ENCODE measurements at regions not wholly inside any gene's neighbourhood (a gene's known extent, or its start where the extent isn't known, plus 50 kb on each side); places are given as distances from the start of the nearest gene placed in this dataset.

GRCh38 chr13:60312851-60313505 lies 84.0 kb upstream of the TDRD3 start:
- ChIA-PET CTCF (no interaction called here), POLR2A (no interaction called here)
- no peak for DNase-seq (ENCODE audit: low read depth, low spot score)
- TF ChIP-seq CTCF (IDR thresholded peaks at IDR 0.05; ENCODE audit: low read depth, low read length), result no peak
- Histone ChIP-seq H3K27me3 (ENCODE audit: control insufficient read depth, insufficient read depth, low read length) (no peaks in the 10 kb centered on the region), H3K4me3 (ENCODE audit: low read depth, low read length) (no peak overlapping the region), H3K27ac (ENCODE audit: low read depth, low read length) (no peak overlapping the region), H3K9me3 (ENCODE audit: control insufficient read depth, insufficient read depth, low read length) (no peaks in the 10 kb centered on the region)

GRCh38 chr13:60318186-60318585 lies 78.8 kb upstream of the TDRD3 start:
- H3K27me3 ChIP-seq (ENCODE audit: control insufficient read depth, insufficient read depth, low read length), result peaks cover 2% of the 10 kb centered on the region
- no peaks in the 10 kb centered on the region for H3K9me3 ChIP-seq (ENCODE audit: control insufficient read depth, insufficient read depth, low read length)
- no peak for TF ChIP-seq CTCF (IDR thresholded peaks at IDR 0.05; ENCODE audit: low read depth, low read length)
- DNase-seq (ENCODE audit: low read depth, low spot score), result no peak
- POLR2A ChIA-PET, result no interaction called here
- no peak overlapping the region for H3K4me3 ChIP-seq (ENCODE audit: low read depth, low read length)
- CTCF ChIA-PET, result interaction anchor here (1.2 kb wide), 1 partner anchor 11 kb away, joined by 4 read pairs; no protein-coding TSS in a partner anchor
- H3K27ac ChIP-seq (ENCODE audit: low read depth, low read length), result no peak overlapping the region

- TF ChIP-seq CTCF (IDR thresholded peaks at IDR 0.05; ENCODE audit: low read depth, low read length), result no peak
- no peaks in the 10 kb centered on the region; the same call in 1 of the 2 replicates for H3K9me3 ChIP-seq (ENCODE audit: control insufficient read depth, insufficient read depth, low read length)
- no peak overlapping the region for H3K27ac ChIP-seq (ENCODE audit: low read depth, low read length)
- no peak overlapping the region for H3K4me3 ChIP-seq (ENCODE audit: low read depth, low read length)
- POLR2A ChIA-PET, result no interaction called here
- CTCF ChIA-PET, result interaction anchor here (3.9 kb wide), 1 partner anchor 12 kb away, joined by 26 read pairs; no protein-coding TSS in a partner anchor
- H3K27me3 ChIP-seq (ENCODE audit: control insufficient read depth, insufficient read depth, low read length), result peaks cover 2% of the 10 kb centered on the region
- no peak for DNase-seq (ENCODE audit: low read depth, low spot score)
Measured at GRCh38 chr13:60324131-60324530, 72.9 kb upstream of the TDRD3 start.

GRCh38 chr13:60326273-60326672 lies 70.7 kb upstream of the TDRD3 start:
- no peaks in the 10 kb centered on the region; the same call in 1 of the 2 replicates for H3K9me3 ChIP-seq (ENCODE audit: control insufficient read depth, insufficient read depth, low read length)
- no peak overlapping the region for H3K27ac ChIP-seq (ENCODE audit: low read depth, low read length)
- no peaks in the 10 kb centered on the region for H3K27me3 ChIP-seq (ENCODE audit: control insufficient read depth, insufficient read depth, low read length)
- no peak for DNase-seq (ENCODE audit: low read depth, low spot score)
- ChIA-PET POLR2A (interaction anchor here (1.1 kb wide), 1 partner anchor 71 kb away, joined by 3 read pairs; the partner anchor contains the start of gene TDRD3), CTCF (interaction anchor here (1.0 to 3.9 kb wide), 2 partner anchors 10 to 644 kb away, joined by 3 to 26 read pairs; no protein-coding TSS in a partner anchor)
- H3K4me3 ChIP-seq (ENCODE audit: low read depth, low read length), result no peak overlapping the region
- no peak for TF ChIP-seq CTCF (IDR thresholded peaks at IDR 0.05; ENCODE audit: low read depth, low read length)

GRCh38 chr13:60327511-60327910 lies 69.5 kb upstream of the TDRD3 start:
- DNase-seq (ENCODE audit: low read depth, low spot score), result no peak
- TF ChIP-seq CTCF (IDR thresholded peaks at IDR 0.05; ENCODE audit: low read depth, low read length), result no peak
- CTCF ChIA-PET, result interaction anchor here (0.6 to 3.9 kb wide), 5 partner anchors 8 to 645 kb away, joined by 3 to 26 read pairs (median 3); no protein-coding TSS in a partner anchor
- Histone ChIP-seq H3K27me3 (ENCODE audit: control insufficient read depth, insufficient read depth, low read length) (no peaks in the 10 kb centered on the region), H3K27ac (ENCODE audit: low read depth, low read length) (no peak overlapping the region), H3K4me3 (ENCODE audit: low read depth, low read length) (no peak overlapping the region), H3K9me3 (ENCODE audit: control insufficient read depth, insufficient read depth, low read length) (no peaks in the 10 kb centered on the region; the same call in 1 of the 2 replicates)
- POLR2A ChIA-PET, result interaction anchor here (1.1 kb wide), 1 partner anchor 69 kb away, joined by 3 read pairs; the partner anchor contains the start of gene TDRD3

Measured in AG04450 (cell line).